NCI-H1930 (cell line): ENCODE measurements at regions not wholly inside any gene's neighbourhood (a gene's known extent, or its start where the extent isn't known, plus 50 kb on each side); places are given as distances from the start of the nearest gene placed in this dataset.
"Not testable (repeated sequence)": the region's sequence is repeated elsewhere in the genome, so short reads cannot be mapped to it uniquely, and the experiment has no call there.

ENCODE experiments used
- DNase-seq, 2 experiments: peaks; one replicate each; lab custom pipeline; 2025; lab: John Stamatoyannopoulos, UW

- DNase-seq = no peak
Measured at GRCh38 chr4:42284030-42284429, 113.3 kb upstream of the SHISA3 start.

DNA sequence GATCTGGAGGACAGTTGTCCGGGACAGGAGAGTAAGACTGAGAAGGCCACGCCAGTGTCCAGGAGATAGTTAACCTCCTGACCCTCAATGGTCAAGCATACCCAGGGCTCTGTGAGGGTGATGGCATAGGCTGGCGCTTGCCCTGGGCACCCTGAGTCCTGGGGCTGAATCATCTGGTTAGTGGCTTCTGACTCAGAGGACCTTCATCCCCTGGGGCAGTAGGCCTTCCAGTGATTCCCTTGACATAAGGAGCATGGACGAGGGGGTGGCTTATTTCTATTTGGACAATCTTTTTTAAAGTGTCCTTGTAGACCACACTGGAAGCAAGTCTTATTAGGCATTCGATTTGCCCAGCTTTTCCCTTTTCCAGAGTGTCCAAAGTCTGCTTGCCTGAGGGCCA, 108.4 kb upstream of the SHISA3 start:
- DNase-seq = not testable (repeated sequence)

- not testable (repeated sequence) for DNase-seq
Measured at GRCh38 chr4:42292192-42292591, 105.1 kb upstream of the SHISA3 start.

- DNase-seq = no peak
Measured at GRCh38 chr4:42293967-42294813, 103.1 kb upstream of the SHISA3 start.

DNA sequence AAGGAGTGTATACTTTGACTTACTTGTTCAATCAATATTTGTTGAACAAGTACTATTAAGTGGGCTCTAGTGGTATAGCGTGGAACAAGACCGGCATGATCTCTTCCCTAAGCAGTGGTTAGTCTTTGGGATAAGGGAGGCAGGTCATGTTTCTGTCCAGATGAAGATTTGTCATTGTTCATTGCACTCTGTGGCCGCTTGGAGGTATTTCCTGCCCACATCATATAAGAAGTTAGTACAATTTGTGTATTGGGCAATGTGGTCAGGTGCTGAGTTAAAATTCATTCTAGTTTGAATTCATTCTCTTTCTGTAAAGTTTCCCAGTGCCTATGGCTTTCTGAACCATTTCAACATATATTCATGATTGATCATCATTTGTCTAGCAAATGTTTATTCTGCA, 101.1 kb upstream of the SHISA3 start:
- DNase-seq = no peak

DNA sequence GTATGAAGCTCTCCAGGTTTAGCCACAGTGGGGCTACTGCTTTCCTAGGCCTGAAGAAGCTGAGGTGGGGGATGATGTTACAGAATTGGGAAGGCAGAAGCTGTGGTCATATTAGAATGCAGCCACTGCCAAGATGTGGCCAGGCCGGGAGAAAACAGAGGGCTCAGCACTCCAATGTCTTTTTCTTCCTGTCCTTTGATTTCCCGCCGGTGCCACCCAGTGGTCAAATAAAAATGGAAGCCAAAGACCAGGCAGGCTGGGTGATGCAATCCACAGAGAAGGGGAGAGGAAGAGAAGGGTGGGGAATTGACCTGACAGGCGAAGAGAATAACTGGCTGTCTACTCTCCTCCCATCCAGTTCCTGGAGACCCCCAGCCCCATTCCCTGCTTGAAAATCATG, 94.9 kb upstream of the SHISA3 start:
- peak; percentile 7 to 29 for DNase-seq

DNA sequence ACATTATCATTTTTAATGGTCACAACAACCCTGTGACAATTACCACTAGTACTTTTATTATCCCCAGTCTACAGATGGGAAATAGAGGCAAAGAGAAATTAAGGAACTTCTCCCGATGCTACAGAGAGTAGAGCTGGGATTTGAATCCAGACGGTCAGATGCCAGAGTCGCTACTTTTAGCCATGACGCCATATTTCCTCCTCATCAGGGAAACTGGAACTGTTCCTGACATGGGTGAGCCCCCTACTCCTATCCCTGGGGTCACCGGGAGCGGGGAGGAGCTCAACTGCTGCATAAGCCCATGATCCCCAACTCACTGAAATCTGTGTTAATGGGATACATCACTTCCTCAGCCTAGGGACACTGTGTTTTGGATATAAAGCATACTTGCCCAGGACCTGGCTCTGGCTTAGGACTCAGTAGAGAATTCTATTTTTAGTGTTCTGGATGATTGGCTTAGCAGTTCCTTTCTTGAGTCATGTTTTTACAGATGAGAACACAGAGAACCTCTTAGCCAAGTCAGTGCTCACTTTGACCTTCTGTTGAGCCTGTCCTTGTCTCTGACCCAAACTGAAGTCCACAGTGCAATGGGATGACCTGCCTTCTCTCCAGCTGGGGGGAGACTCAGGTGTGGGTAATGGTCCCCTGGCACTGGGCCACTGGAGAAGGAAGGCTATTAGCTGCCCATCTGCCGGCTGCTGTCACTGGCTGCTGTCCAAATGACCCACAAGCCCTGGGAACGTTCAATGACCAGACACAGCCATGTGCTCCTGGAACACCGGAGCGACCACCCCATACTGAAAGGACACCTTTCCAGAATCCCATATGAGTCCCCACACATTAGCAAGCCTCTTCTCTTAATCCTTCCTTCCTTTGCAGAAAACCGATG, 90.8 kb upstream of the SHISA3 start:
- no peak for DNase-seq

GRCh38 chr4:42308247-42308646, 89.0 kb upstream of the SHISA3 start:
- no peak for DNase-seq

- no peak for DNase-seq
Measured at GRCh38 chr4:42309361-42310260, 87.7 kb upstream of the SHISA3 start.

DNA sequence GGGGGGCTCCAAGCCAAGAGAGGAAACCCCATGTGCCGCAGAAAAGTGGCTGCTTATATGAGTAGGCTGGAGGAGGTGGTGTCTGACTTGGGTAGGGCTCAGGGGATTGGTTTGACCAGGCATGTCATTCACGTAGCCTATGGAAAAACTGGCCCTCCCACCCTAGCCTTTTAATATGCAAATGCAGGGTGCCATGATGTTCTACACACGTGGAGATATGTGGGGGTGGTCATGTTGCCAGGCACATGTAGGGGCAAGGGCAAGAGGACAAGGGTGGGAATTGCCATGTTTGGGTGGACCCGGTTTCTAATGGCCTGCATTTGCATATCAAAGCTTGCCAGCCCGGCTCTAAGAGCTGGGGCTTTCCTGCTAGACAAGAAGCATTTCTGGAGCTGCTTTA, 86.9 kb upstream of the SHISA3 start:
- no peak for DNase-seq

GRCh38 chr4:42310806-42311205, 86.5 kb upstream of the SHISA3 start:
- DNase-seq = no peak

- no peak for DNase-seq
Measured at GRCh38 chr4:42311591-42311990, 85.7 kb upstream of the SHISA3 start.

DNA sequence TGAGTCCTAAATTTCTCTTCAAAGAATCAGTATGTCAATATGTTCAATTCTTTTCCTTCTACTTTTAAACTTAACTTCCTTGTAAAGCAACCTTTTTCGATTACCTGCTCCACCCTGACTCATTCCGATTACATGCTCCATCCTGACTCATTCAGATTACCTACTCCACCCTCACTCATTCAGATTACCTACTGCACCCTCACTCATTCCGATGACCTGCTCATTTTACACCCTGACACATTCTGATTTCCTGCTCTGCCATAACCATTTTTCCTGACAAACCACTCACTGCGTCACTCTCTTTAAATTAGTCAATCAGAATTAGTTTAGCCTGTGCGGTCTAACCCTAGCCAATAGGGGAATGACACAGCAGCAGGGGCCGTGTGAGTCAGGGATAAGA, 83.9 kb upstream of the SHISA3 start:
- not testable (repeated sequence) for DNase-seq

DNA sequence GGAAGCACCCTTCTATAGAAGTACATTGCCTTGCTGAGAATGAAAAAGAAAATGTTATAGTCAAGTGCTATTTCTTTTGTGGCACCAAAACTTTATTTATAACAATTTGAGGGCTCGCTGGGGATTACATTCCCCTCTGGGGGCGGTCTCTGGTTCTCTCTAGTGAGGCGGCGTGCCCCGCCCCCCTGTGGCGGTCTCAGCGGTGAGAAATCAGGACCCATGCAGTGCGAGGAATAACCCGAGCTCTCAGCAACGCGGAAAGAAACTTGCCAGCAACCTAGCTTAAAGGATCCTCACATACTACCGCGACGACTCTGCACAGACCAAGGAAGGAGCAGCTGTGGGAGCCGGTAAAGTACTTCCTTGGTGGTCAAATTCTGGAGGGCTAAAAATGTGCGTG, 83.4 kb upstream of the SHISA3 start:
- DNase-seq = no peak

- no peak for DNase-seq
Measured at GRCh38 chr4:42315231-42315630, 82.1 kb upstream of the SHISA3 start.

DNA sequence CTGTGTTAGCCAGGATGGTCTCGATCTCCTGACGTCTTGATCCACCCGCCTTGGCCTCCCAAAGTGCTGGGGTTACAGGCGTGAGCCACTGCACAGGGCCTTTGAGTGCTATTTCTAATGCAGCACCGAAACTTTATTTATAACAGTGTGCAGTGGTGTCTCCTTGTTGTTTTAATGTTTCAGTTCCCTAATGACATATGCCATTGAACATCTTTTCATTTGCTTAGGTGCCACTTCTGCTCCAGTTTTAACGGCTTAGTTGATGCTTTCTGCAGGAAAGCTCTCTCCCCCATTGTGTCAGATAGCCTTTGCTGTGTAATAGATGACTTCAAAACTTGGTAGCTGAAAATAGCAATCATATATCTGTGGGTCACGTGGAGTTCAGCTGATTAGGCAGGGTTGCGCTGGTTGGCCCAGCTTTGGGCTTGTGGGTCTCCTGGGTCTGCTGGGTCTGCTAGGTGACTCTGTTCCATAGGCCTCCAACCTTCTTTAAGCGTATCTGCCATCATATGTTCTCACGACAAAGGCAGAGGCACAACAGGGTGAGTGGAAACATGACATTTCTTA, 76.4 kb upstream of the SHISA3 start:
- DNase-seq = no peak

- DNase-seq = no peak
Measured at GRCh38 chr4:42326040-42326439, 71.2 kb upstream of the SHISA3 start.

DNA sequence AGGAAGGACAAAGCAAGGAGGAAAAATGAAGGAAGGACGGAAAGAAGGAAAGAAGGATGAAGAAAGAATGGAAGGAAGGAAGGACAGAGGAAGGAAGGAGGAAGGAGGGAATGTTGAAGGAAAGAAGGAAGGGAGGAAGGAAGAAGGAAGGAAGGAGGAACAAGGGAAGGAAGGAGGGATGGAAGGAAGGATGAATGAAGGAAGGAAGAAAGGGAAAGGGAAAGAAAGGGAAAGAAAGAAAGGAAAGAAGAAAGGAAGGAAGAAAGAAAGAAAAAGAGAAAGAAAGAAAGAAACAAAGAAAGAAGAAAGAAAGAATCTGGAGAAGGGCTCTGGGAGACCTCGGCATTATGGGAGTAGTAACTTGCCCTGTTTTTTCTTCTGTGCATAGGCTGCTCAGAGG, 70.8 kb upstream of the SHISA3 start:
- DNase-seq = no peak

- no peak for DNase-seq
Measured at GRCh38 chr4:42327323-42327722, 70.0 kb upstream of the SHISA3 start.

DNA sequence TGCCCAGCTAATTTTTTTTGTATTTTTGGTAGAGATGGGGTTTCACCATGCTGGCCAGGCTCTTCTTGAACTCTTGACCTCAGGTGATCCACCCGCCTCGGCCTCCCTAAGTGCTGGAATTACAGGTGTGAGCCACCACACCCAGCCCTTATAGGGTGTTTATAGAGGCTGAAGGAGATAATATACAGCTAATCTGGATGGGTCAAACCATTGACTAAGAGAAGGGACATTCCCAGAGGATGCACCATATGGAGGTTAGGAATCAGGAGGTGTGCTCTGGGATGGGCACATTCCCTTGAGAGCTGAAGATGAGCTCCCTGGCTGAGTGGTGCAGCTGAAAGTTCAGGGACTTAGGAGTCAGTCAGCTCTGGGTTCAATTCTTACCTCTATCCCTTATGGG, 68.3 kb upstream of the SHISA3 start:
- no peak for DNase-seq

GRCh38 chr4:42329421-42329820, 67.9 kb upstream of the SHISA3 start:
- no peak for DNase-seq
